ENCODE measurements at regions not wholly inside any gene's neighbourhood (a gene's known extent, or its start where the extent isn't known, plus 50 kb on each side); places are given as distances from the start of the nearest gene placed in this dataset.
A peak's percentile ranks its signal among the peaks of the same experiment; 100 is the strongest.
"Not testable (repeated sequence)": the region's sequence is repeated elsewhere in the genome, so short reads cannot be mapped to it uniquely, and the experiment has no call there.

DNA sequence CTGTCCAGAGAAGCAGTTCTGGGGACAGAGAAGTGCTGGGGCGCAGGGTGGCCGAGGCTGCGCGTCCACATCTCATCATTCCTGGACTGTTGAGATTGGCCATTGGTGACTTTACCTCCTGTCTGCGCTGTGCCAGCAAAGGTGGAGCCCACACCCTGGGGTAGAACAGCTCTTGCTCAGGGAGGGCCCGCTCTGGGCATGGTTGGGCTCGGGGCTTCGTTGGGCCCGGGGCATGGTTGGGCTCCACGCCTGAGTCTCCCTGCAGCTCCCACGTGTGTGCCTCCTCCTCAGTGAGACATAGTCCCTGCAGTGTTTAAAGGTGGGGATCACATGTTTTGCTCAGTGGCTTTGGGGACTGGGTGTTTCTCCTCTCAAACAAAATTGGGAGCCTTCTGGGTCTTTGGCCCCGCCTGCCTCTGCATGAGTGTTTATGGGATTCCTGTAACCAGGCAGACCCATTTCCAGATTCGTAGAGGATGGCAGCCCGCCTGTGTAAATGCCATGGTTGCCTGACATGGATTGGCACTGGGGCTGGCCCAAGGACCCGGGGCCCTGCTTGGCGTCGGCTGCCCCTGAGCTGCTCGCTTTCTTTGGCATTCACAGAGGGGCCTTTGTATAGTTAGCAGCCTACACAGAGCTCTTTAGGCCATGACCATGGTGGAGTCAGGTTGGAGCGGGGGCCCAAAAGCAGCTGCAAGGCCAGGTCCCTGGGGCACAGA, 104.6 kb downstream of the TLR5 start:
- Histone ChIP-seq H3K4me3 (no peak overlapping the region), H3K4me1 (ENCODE audit: low read depth) (no peaks in the 10 kb centered on the region), H3K36me3 (ENCODE audit: low read depth) (no peaks in the 10 kb centered on the region), H3K9me3 (no peaks in the 10 kb centered on the region)
- intact Hi-C loops (cut with DNase I, micrococcal nuclease): no loop called here
- DNase-seq: no peak
- ATAC-seq: peak; percentile 12
- TF ChIP-seq, protein P1, sequence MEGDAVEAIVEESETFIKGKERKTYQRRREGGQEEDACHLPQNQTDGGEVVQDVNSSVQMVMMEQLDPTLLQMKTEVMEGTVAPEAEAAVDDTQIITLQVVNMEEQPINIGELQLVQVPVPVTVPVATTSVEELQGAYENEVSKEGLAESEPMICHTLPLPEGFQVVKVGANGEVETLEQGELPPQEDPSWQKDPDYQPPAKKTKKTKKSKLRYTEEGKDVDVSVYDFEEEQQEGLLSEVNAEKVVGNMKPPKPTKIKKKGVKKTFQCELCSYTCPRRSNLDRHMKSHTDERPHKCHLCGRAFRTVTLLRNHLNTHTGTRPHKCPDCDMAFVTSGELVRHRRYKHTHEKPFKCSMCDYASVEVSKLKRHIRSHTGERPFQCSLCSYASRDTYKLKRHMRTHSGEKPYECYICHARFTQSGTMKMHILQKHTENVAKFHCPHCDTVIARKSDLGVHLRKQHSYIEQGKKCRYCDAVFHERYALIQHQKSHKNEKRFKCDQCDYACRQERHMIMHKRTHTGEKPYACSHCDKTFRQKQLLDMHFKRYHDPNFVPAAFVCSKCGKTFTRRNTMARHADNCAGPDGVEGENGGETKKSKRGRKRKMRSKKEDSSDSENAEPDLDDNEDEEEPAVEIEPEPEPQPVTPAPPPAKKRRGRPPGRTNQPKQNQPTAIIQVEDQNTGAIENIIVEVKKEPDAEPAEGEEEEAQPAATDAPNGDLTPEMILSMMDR (IDR thresholded peaks at IDR 0.05): no peak

GRCh38 chr1:223039990-223040389, 103.1 kb downstream of the TLR5 start:
- Histone ChIP-seq H3K9me3 (no peaks in the 10 kb centered on the region), H3K36me3 (ENCODE audit: low read depth) (no peaks in the 10 kb centered on the region), H3K4me1 (ENCODE audit: low read depth) (no peaks in the 10 kb centered on the region), H3K4me3 (no peak overlapping the region)
- intact Hi-C loops (cut with DNase I, micrococcal nuclease): no loop called here
- TF ChIP-seq, protein P1 (IDR thresholded peaks at IDR 0.05): no peak
- ATAC-seq: no peak
- no peak for DNase-seq

GRCh38 chr1:223041481-223041880, 101.6 kb downstream of the TLR5 start:
- no peak overlapping the region for H3K4me3 ChIP-seq
- TF ChIP-seq, protein P1 (IDR thresholded peaks at IDR 0.05): no peak
- H3K9me3 ChIP-seq: no peaks in the 10 kb centered on the region
- no peak for ATAC-seq
- no peak for DNase-seq
- intact Hi-C loops (cut with DNase I, micrococcal nuclease): no loop called here
- H3K4me1 ChIP-seq (ENCODE audit: low read depth): no peaks in the 10 kb centered on the region
- H3K36me3 ChIP-seq (ENCODE audit: low read depth): no peaks in the 10 kb centered on the region

DNA sequence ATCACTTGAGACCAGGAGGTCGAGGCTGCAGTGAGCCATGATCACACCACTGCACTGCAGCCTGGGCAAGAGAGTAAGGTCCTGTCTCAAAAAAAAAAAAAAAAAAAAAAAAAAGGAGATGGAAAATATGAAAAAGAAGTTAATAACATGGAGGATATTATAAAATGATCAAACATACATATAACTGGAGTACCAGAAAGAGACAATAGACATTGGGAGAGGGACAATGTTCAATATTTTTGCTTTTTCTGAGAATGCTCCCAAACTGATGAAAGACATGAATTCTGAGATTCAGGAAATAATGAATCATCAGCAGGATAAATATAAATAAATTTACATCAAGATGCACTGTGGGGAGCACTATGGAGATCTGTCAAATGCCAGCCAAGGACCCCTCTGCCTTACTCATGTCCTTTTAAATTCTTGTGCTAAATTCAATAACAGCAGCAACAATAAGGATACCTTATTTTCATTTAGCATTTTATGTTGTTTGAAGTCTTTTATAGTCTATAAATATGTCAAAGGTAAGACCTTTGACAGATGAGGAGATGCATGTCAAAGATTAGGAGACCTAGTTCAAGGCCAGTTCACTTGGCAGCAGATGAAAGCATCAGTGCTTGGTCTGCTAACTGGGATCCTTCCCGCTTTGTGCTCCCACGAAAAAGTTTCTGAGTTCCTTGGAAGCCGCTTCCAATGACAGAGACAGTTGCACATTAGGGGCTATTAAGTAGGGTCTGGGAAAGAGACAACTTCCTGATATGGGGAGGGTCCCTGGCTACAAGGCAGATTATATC, 97.7 kb downstream of the TLR5 start:
- no peaks in the 10 kb centered on the region for H3K36me3 ChIP-seq (ENCODE audit: low read depth)
- TF ChIP-seq, protein P1 (IDR thresholded peaks at IDR 0.05): no peak
- H3K9me3 ChIP-seq: no peaks in the 10 kb centered on the region
- no peak for ATAC-seq
- intact Hi-C loops (cut with DNase I, micrococcal nuclease): no loop called here
- no peaks in the 10 kb centered on the region for H3K4me1 ChIP-seq (ENCODE audit: low read depth)
- no peak overlapping the region for H3K4me3 ChIP-seq
- DNase-seq: no peak

DNA sequence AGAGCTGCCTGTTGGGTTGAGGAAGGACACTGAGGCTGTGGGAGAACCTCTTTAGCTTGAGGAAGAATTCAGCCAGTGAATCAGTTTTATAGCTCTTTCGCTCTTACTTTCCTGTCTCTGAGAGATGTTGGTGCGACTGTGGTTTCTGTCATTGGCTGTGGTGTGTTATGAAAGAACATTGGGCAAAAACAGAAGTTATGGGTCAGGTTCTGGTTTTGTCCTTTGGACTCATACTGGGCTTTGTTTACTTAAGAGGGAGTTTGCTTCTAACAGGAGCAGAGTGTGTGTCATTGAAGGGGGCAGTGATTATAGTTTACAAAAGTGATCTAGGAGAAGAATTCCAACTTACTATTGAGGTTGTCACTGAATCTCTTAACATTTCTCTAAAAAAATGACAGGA, 97.0 kb downstream of the TLR5 start:
- DNase-seq (no peak), ATAC-seq (peak; percentile 22)
- TF ChIP-seq, protein P1 (IDR thresholded peaks at IDR 0.05): no peak
- H3K36me3 ChIP-seq (ENCODE audit: low read depth): no peaks in the 10 kb centered on the region
- no peaks in the 10 kb centered on the region for H3K9me3 ChIP-seq
- H3K4me1 ChIP-seq (ENCODE audit: low read depth): no peaks in the 10 kb centered on the region
- H3K4me3 ChIP-seq: no peak overlapping the region
- intact Hi-C loops (cut with DNase I, micrococcal nuclease): no loop called here

GRCh38 chr1:223046463-223046862, 96.6 kb downstream of the TLR5 start:
- H3K9me3 ChIP-seq; H3K4me1 ChIP-seq (ENCODE audit: low read depth); H3K4me3 ChIP-seq; H3K36me3 ChIP-seq (ENCODE audit: low read depth); DNase-seq; ATAC-seq; intact Hi-C loops (cut with DNase I, micrococcal nuclease): not testable (repeated sequence)
